GM04503 (cell line): ENCODE measurements at regions not wholly inside any gene's neighbourhood (a gene's known extent, or its start where the extent isn't known, plus 50 kb on each side); places are given as distances from the start of the nearest gene placed in this dataset.
"Not testable (repeated sequence)": the region's sequence is repeated elsewhere in the genome, so short reads cannot be mapped to it uniquely, and the experiment has no call there.

ENCODE experiments used
- DNase-seq: peaks from one replicate; pipeline ENCODE4 v3.0.0-alpha.2; 2012; ENCODE audit warnings: low read depth

DNA sequence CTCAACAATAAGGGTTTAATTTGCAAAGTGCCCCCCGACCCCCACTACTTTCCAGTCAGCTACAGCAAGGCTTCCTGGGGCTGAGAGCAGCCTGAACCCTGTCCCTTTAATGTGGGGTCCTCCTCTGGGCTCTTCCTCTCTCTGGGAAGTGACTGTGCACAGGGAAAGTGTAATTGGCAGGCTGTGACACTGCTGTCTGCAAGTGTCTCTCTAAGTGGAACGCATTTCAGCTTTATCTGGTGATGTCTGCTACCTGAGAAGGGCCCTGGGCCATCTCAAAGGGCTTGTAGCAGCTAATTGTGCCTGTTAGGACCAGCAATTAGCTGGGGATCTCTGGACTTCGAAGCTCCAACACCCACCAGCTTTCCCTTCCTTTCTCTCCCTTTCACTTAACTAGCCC lies 406.6 kb downstream of the TSHZ3 start:
- no peak for DNase-seq

DNA sequence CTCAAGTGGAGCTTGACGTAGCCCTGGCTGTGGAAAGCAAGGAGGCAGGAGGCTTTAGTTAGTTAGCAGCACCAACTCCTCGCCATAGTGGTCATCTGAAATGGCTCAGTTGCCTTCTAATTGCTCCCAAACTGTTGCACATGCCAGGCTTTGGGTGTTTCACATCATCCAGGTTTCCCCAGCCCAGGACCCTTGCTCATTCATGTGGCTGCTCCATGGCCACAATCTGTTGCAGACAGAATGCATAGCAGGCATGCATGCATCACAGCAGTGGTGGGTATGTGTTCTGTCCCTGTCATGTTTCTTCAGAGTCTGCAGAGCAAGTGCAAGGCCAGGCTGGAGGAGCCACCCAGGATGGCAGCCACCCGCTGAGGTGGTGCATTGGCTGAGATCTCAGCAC lies 407.6 kb downstream of the TSHZ3 start:
- DNase-seq, result no peak

DNA sequence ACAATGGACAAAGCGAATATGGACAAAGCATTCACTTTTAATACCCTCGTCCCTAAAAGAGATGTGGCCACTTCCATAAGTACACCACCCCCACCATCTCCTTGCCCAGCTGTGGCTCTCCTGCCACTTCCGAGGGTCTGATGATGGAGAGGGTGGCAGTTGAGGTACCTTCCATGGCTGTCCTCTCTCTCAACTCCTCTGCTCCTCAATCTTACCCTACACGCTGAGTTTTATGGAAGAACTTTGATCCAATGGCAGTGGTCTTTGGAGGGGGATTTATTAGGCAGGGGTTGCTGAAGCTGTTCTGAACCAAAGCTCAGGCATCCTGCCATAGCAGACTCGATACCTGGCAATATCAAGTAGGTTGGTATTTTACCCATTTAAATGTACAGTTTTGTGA lies 413.0 kb downstream of the TSHZ3 start:
- DNase-seq, result no peak

DNA sequence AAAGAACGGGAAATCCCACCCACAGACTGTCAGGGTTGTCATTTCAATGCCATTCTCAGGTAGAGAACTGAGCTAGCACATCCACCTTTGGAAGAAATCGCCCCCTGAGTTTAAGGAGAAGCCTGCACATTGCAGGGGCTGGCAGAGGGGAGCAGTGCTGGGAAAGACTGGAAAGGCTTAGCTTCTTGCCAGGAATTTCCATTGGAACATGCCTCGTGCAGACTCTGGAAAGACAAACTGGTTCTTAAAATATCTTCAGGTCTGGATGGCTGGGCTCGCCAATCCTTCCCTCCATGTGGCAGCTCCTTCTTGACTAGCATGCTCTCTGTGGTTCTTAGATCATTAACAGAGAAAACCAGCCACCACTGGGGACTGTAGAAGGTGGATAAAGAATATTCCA lies 414.1 kb downstream of the TSHZ3 start:
- DNase-seq, result no peak

DNA sequence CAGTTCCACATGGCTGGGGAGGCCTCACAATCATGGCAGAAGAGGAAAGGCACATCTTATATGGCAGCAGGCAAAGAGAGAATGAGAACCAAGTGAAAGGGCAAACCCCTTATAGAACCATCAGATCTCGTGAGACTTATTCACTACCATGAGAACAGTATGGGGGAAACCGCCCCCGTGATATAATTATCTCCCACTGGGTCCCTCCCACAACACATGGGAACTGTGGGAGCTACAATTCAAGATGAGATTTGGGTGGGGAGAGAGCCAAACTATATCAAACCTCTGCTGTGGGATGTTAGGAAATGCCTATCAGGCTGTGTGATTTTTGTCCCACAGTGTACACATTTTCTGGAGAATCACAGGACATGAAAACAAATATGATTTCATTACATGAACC lies 415.8 kb downstream of the TSHZ3 start:
- DNase-seq, result not testable (repeated sequence)

DNA sequence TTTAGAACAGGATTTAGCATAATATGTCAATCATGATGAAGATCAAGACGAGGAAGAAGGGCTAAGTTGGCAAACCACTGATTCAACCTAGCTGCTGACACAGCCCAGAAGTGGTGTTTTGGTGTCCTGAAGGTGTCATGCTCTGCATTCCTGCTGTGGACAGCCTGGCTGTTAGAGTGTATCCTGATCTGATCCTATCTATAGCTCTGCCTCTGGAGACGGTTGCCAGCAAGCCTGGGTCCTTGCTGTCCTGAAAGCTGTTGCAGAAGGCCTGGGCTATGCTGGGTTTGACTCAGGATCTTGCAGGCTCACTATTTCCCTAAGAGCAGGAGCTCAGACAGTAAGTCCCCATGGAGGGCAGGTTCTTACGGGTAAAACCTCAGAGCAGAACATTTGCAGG lies 416.4 kb downstream of the TSHZ3 start:
- DNase-seq, result no peak

DNA sequence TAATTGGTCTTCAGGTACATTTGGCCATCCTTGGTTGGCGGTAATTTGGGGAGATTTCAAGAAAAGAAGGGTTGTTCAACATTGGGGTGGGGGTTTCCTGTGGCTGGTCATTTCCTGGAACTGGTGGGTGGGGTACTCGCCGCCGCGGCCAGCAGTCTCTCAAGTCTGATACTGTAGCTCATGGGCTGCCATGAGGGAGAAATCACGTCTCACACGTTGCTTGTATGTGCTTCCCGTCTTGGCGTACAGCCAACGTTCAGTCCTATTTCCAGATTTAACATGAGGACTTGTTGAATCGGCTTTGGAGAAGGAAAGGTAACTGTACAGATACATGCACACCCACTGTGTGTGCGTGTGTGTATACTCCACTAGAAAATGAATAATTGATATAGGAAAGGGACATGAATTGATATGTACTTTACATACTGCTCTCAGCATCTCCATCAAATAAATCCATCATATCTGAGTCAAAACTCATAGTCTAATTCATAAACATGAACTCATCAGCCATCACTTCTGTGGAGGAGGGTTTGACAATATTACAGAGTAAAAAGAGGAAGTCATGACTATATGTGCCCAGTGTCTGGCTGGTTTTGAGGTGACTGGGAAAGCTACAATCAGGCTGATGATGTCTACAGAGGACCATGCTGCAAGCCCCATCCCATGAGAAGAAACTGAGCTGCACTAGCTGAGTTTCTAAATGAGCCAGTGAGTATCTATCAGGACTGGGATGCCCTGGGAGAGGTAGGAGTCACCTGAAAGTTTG lies 418.1 kb downstream of the TSHZ3 start:
- DNase-seq, result no peak

DNA sequence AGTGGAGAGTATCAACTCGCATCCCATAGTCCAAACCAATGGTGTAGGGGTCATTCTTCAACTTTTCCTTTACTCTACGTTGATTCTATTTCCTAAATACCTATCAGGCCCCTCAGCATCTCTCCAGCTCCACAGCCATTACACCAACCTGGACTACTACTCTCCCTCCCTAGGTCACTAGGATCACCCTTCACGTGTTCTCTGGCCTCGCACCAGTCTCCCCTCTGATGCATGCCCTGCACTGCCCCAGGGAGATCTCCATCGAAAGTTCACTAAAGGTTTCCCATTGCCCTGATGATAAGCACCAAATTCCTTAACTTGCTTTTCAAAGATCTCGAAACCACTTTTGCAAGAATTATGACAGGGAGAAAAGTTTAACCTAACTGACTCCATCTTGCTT lies 421.5 kb downstream of the TSHZ3 start:
- DNase-seq, result no peak

DNA sequence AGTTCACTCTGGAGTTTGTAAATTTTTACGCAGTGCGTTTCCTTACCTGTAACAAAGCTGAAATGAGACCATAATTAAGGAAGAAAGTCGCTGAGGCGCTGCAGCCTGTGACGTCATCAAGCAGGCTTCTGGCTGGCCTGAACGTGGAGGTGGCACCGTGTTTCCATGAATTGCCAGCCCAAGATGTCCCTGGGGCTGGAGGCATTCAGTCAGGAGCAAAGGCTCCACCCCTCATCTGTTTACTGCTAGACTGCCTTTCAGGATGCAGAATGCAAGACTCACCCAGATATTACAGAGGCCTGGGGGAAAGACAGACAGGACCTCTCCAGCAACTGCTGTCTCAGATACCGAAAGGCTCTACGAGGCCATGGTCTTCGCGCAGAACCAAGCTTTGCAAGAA lies 424.6 kb downstream of the TSHZ3 start:
- no peak for DNase-seq

DNA sequence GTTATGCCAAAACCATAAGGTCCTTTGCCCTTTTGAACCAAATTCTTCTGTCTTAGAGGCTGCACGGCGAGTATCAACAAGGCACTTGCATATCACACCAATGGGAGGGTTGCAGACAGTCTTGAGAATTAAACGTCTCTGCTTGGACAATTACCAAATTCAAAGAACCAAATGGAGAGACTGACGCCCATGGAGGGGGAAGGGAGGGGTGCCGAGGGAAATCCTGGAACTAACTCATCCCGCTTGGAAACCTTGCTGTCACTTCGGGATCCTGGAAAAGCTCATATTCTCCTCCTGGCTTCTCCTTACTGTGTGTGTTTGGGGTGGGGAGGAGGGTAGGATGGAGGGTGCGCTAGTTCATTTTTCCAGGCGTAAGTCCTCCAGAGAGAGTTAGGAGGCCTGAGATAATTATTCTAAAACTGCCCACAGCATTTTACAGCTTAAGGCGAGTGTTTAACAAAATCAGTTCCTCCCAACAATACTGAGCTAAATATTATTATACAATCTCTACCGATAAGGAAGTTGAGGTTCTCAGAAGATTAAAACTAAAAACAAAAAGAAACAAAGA lies 425.1 kb downstream of the TSHZ3 start:
- no peak for DNase-seq

DNA sequence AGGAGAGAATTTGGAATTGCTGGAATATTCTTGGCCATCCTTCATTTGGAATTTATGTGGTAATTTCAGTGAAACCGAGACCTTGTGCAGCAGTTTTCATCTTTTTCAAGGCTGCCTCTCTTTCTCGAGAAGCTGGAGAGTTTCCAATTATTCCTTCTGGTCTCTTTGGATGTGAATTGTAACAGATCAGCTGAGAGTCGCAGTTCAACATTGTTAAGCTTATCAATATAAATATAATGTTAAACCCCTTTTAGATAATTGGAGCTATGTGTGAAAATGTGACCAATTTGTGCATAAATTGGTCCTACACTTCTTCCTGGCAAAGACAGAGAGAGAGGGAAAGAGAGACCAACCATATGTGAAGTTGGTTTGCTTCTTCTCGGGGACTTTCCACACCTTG lies 425.6 kb downstream of the TSHZ3 start:
- no peak for DNase-seq

DNA sequence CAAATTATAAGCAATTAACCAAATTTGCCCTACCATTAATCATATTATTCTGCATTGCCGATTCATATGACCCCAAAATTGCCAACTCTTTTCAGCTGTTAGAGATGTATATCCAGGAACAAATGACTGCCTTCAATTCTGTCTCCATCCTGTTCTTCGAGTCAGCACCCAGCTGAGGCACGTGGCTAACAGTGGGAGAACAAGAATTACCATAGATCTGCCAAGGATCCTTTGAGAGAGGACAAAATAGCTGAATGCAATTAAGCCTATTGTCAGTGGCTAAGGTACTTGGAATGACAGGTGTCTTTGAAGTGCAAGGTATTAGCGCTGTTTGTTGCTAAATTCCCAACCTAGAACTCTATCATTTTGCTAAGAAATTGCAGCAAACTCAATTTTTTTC lies 426.1 kb downstream of the TSHZ3 start:
- DNase-seq, result no peak

DNA sequence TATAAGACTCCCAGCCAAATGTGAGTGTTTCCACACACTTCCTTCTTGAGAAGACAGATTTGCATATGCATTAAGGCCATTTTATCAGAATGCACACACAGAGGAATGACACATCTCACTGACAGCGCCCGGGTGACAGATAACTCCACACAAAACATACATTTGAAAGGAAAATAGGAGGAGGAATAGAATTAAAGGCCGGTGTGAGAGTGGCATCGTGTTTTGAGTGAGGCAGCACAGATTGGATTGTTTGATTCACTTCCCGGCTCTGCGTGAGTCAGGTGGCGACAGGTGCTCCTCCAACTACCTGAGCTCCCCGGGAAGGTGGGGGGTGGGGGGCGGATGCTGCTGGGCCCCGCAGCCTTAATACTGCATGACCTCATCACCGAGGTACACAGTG lies 429.0 kb downstream of the TSHZ3 start:
- no peak for DNase-seq

DNA sequence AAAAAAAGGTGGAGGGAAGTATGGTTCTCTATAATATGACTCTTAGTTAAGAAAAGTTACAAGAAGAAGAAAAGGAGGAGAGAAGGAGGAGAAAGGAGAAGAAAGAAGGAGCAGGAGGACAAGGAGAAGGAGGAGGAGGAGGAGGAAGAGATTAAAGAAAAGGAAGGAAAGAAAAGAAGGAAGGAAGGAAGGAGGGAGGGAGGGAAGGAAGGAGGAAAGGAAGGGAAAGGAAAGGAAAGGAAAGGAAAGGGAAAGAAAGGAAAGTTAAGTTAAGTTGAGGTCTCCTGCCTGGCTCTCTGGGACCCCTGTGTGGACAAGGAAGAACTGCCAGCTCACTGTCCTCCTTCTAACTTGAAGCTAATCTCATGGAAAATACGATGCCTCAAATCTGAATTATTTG lies 429.5 kb downstream of the TSHZ3 start:
- DNase-seq, result no peak

DNA sequence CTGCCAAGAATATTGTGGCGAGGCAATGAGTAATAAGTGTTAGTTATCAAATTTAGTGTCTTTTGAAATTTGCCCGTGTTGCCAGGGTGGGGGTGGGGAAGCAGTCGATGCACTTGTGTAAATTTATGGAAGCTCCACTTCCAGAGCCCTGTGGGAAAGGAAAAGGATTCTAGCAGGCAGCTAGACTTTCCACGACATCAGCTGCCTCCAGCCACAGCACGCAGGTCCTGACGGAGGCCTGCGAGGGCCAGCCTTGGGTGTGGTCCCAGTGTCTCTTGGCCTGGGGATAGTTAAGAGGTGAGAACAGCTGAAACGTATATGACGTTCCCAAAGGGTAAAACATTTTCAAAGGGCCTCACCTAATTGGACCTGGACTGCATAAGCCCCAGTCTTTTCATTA lies 433.0 kb downstream of the TSHZ3 start:
- DNase-seq, result no peak

DNA sequence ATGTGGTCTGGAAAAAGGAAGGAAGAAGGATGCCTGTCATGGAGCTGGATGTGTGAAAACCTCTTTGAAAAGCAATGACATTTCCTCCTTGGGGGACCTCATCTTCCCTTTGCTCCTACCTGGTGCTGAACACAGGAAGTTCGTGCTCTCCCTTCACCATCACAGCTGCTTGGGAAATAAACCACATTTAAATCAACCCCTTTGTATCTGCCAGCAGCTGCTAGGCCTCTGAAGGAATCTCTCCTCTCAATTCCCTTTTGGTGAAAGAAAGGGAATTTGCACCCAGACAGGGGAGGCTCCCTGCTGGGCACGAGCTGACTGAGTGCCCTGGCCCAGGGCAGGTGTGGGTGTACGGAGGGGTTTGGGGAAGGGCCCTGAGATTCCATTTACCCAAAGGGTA lies 437.7 kb downstream of the TSHZ3 start:
- DNase-seq, result no peak

DNA sequence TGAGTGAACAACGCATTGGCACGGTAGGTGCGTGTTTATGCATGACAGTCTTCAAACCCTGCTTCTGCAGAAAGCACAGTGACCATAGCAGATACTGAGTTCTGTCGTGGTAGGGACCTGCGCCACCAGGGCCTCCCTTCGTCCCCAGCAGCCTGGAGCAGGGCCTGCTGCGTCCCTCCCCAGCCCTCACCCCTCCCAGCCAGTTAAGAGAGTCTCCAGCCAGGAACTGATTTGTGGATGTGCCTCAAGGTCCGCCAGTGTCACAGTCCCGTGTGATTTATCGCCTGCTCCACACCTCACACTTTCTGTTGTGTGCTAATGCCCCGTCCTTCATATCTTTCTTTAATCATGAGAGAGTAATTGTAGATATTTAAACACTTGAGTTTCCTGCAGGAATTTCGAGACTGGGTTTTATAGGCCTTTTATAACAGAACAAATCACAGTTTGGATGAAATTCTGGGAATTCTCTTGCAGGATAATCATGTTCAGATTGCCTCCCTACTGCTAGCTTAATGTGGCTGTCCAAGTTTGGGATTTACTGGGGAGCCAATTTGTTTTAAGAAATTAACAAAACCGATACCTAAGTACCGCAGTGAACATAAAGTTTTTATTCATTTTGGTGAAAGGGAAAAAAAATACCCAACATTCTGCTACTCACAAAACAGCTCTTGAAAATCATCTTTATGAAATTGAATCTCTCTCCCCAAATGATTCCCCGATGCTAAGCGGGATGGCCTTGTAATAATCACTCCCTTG lies 438.6 kb downstream of the TSHZ3 start:
- DNase-seq, result no peak

DNA sequence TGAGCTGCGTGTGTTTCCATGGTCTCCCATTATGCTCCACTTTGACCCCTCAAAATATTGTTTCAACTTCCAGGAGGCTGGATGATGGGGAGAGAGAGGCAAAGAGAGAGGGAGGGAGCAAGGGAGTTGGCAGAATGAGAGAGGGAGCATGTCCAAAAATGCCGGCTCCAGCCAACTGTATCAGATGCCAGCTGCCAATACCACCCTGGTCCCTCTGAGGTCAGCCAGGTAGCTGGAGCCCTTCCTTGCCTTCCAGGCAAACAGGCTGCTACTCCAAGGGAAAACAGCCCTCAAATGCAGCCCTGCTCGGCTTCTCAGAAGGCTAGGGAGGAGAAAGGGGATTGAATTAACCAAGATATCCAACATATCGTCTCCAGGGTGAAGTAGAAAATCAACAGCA lies 440.0 kb downstream of the TSHZ3 start:
- DNase-seq, result no peak

DNA sequence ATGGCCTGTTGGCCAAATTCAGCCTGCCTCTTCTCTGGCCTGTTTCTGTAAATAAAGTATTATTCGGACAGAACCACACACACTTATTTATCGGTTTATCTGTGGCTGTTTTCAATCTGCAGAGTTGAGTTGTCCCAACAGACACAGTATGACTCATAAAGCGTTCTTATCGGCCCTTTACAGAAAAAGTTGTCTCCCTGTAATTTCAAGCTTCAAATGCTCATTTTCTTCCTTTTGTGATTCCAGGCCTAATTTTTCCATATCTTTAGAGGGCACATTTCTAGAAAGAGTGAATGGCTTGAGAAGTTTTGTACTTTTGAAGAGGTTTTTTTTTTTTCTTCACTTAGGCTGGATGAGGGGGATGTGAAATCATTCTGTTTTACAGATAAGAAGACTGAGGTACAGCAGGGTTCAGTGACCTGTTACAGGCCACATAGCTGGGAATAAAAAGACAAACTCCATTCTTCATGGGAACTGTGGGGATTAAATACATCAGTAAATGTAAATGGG lies 440.9 kb downstream of the TSHZ3 start:
- no peak for DNase-seq

DNA sequence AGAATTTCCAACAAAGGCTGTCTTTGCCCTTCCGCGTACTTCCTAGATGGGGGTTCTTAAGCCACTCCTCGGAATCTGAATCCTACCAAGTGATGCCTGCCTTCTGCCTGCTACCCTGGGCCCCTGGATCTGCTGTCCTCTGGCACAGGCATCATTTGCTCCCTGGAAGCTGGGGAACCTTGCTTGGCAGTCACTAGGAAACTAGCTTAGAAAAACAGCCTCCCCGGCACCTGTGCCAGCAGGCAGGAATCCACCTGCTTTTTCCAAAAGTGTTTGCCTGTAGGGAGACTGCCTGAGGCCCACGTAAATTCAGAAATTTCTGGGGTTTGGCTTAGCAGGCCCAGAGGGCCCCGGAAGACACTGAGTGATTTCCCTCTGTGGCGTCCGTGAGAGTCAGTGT lies 442.4 kb downstream of the TSHZ3 start:
- DNase-seq, result no peak

DNA sequence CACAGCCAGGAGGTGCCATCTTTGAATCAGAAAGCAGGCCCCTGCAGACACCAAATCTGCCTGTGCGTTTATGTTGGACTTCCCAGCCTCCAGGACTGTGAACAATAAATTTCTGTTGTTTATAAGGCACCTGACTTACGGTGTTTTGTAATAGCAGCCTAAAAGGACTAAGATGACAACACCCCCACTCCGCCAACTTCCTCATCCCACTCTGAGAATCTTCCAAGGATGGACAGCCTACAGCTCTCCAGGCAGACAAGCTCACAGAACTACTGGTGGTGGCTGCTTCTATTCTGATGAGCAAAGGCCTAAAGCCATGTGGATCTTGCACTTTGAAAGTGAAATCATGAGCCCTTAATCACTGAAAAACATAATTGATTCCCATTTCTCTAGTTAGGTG lies 449.2 kb downstream of the TSHZ3 start:
- no peak for DNase-seq

DNA sequence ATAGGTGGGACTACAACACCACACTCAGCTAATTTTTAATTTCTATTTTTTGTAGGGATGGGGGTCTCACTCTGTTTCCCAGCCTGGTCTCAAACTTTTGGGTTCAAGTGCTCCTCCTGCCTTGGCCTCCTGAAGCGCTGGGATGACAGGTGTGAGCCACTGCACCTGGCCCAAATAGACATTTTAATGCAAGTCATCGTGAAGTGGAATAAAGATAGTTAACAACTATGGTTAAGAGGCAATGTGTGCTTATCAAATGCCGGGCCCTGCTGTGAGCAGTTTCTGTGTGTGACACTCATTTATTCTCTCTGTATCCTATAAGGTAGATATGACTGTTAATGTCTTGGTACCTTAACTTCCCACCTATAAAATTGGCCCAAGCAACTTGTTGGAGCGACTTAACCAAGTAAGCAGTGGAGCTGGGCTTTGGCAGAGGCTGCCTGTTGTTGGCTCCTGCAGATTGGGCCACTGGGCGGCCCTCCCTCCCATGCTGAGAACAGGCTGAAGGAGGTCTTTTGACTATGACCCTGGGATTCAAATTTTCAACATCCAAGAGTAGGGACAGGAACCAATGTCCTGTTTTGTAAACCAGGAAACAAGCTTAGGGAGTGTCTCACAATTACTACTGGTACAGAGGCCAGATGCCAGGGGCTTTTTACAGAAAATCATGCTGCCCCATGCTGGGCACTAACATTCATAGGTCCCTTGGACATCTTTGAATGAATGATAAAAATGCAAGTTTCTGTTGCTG lies 450.7 kb downstream of the TSHZ3 start:
- DNase-seq, result no peak

DNA sequence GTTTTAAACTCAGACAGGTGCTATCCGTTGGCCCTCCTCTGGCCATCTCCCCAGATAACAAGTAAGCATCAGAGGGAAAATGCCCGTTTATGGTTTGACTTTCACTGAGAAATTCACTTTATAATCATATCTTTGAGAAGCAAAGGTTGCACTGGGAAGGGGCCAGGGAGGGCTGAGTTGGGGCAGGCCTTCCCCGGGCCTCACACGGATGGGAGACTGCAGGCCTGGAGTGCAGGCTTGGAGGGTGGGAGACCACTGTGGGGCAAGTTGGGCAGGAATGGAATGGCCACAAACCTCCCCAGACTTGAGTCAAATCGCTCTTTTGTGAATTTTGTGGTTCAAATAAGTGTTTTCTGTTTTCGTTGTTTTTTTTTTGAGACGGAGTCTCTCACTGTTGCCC lies 451.7 kb downstream of the TSHZ3 start:
- no peak for DNase-seq
